Epithelial cell of proximal tubule (primary cell): ENCODE measurements at regions not wholly inside any gene's neighbourhood (a gene's known extent, or its start where the extent isn't known, plus 50 kb on each side); places are given as distances from the start of the nearest gene placed in this dataset.

Experiments
- DNase-seq: peaks from one replicate; pipeline ENCODE4 v3.0.0-alpha.2; 2011; ENCODE audit warnings: low read depth
- H3K4me3 ChIP-seq: 2 replicates; pipeline ENCODE4 v1.5.1; 2011; ENCODE audit warnings: low read depth, mild to moderate bottlenecking, low read length
- TF ChIP-seq, protein P1 (sequence below): conservative IDR thresholded peaks from 2 replicates; pipeline ENCODE4 v1.5.1; 2012; ENCODE audit warnings: low read depth, mild to moderate bottlenecking, low read length

- H3K4me3 ChIP-seq = no peak overlapping the region
- no peak for DNase-seq
- TF ChIP-seq, protein P1, sequence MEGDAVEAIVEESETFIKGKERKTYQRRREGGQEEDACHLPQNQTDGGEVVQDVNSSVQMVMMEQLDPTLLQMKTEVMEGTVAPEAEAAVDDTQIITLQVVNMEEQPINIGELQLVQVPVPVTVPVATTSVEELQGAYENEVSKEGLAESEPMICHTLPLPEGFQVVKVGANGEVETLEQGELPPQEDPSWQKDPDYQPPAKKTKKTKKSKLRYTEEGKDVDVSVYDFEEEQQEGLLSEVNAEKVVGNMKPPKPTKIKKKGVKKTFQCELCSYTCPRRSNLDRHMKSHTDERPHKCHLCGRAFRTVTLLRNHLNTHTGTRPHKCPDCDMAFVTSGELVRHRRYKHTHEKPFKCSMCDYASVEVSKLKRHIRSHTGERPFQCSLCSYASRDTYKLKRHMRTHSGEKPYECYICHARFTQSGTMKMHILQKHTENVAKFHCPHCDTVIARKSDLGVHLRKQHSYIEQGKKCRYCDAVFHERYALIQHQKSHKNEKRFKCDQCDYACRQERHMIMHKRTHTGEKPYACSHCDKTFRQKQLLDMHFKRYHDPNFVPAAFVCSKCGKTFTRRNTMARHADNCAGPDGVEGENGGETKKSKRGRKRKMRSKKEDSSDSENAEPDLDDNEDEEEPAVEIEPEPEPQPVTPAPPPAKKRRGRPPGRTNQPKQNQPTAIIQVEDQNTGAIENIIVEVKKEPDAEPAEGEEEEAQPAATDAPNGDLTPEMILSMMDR = no peak
These were observed 152.7 kb downstream of the MN1 start for GRCh38 chr22:27648853-27649252.

- TF ChIP-seq, protein P1 = no peak
- H3K4me3 ChIP-seq = no peak overlapping the region
- DNase-seq = no peak
These were observed 151.0 kb downstream of the MN1 start for GRCh38 chr22:27650572-27650971.

GRCh38 chr22:27650985-27651384 is 150.6 kb downstream of the MN1 start:
- DNase-seq = no peak
- TF ChIP-seq, protein P1 = no peak
- H3K4me3 ChIP-seq = no peak overlapping the region

DNA sequence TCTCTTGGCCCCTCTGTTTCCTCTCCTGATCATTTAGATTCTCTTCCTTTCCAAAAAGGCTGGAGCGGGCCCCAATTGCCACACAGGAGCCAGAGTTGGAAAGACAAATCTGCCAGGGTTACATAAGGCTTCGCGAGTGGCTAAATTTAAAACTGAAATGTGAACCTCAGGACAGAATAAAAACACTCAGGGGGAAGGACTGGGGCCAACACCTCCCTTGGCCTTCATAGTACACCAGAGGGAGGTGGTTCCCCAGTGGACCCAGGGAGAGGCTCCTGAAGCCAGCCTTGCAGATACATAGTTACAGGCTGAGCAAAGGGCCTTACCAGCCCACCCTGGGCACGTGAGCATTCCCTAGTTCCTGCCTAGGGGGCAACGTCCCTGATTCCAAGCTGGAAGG is 150.1 kb downstream of the MN1 start:
- TF ChIP-seq, protein P1 = no peak
- H3K4me3 ChIP-seq = no peak overlapping the region
- DNase-seq = no peak

- TF ChIP-seq, protein P1 = no peak
- DNase-seq = no peak
- H3K4me3 ChIP-seq = no peak overlapping the region
These were observed 146.8 kb downstream of the MN1 start for GRCh38 chr22:27654546-27655445.

DNA sequence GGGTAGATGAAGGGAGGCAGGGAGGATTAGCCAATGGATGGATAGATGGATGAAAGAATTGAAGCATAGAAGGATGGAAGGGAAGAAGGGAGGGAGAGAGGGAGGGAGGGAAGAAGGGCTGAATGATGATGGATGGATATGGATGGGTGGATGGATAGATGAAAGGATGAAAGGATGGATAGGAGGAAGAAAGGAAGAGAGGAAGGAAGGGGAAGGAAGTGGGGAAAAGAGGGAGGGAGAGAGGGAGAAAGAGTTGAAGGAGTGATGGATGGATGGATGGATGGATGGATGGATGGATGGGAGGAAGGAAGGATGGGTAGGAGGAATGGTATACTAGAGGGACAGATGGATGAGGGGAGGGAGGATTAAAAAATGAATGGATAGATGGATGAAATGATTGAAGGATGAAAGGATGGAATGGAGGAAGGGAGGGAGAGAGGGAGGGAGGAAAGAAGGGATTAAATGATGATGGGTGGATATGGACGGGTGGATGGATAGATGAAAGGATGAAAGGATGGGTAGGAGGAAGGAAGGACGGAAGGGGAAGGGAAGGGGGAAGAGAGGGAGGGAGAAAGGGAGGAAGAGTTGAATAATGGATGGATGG is 145.9 kb downstream of the MN1 start:
- no peak overlapping the region for H3K4me3 ChIP-seq
- TF ChIP-seq, protein P1 = no peak
- no peak for DNase-seq
